ENCODE measurements at regions not wholly inside any gene's neighbourhood (a gene's known extent, or its start where the extent isn't known, plus 50 kb on each side); places are given as distances from the start of the nearest gene placed in this dataset.

- no peak overlapping the region for H3K27ac ChIP-seq (ENCODE audit: low read depth in 1 of 2, low read length in 2 of 2)
- H3K36me3 ChIP-seq (ENCODE audit: insufficient read depth, low read length): no peaks in the 10 kb centered on the region
- ChIA-PET POLR2A (no interaction called here), CTCF (no interaction called here)
- H3K36me3 Mint-ChIP-seq (ENCODE audit: low read depth): no peaks in the 10 kb centered on the region
- no peak overlapping the region for H3K4me3 ChIP-seq (ENCODE audit: low read length)
- DNase-seq (no peak), ATAC-seq (ENCODE audit: poor library complexity) (no peak)
- H3K27me3 ChIP-seq (ENCODE audit: control insufficient read depth in 1 of 2, insufficient read depth in 2 of 2, low read length in 2 of 2): no peaks in the 10 kb centered on the region
- intact Hi-C loops (cut with DNase I, micrococcal nuclease): no loop called here
- peaks cover 18 to 22% of the 10 kb centered on the region in 2 experiments for H3K9me3 ChIP-seq (ENCODE audit: control insufficient read depth in 1 of 2, insufficient read depth in 1 of 2, low read length in 2 of 2)
- TF ChIP-seq CTCF (IDR thresholded peaks at IDR 0.05): no peak
- H3K9me3 Mint-ChIP-seq: peaks cover 17% of the 10 kb centered on the region
- H3K4me1 Mint-ChIP-seq (ENCODE audit: low read depth): no peaks in the 10 kb centered on the region
- H3K27ac Mint-ChIP-seq: no peak overlapping the region
- no peaks in the 10 kb centered on the region for H3K4me1 ChIP-seq (ENCODE audit: insufficient read depth, low read length)
- no peak overlapping the region for H3K4me3 Mint-ChIP-seq
- H3K27me3 Mint-ChIP-seq: no peaks in the 10 kb centered on the region
These were observed 1055.8 kb downstream of the SLC6A15 start for GRCh38 chr12:83856803-83857202.

- Histone ChIP-seq H3K27me3 (ENCODE audit: control insufficient read depth in 1 of 2, insufficient read depth in 2 of 2, low read length in 2 of 2) (no peaks in the 10 kb centered on the region), H3K36me3 (ENCODE audit: insufficient read depth, low read length) (no peaks in the 10 kb centered on the region), H3K27ac (ENCODE audit: low read depth in 1 of 2, low read length in 2 of 2) (no peak overlapping the region), H3K4me1 (ENCODE audit: insufficient read depth, low read length) (no peaks in the 10 kb centered on the region), H3K4me3 (ENCODE audit: low read length) (no peak overlapping the region), H3K9me3 (ENCODE audit: control insufficient read depth in 1 of 2, insufficient read depth in 1 of 2, low read length in 2 of 2) (peaks cover 3% of the 10 kb centered on the region in 2 experiments)
- ATAC-seq (ENCODE audit: poor library complexity) (no peak), DNase-seq (no peak)
- TF ChIP-seq CTCF (IDR thresholded peaks at IDR 0.05): no peak
- H3K36me3 Mint-ChIP-seq (ENCODE audit: low read depth): no peaks in the 10 kb centered on the region
- no peaks in the 10 kb centered on the region for H3K4me1 Mint-ChIP-seq (ENCODE audit: low read depth)
- ChIA-PET POLR2A (no interaction called here), CTCF (no interaction called here)
- no peak overlapping the region for H3K4me3 Mint-ChIP-seq
- H3K27me3 Mint-ChIP-seq: no peaks in the 10 kb centered on the region
- peaks cover 7% of the 10 kb centered on the region for H3K9me3 Mint-ChIP-seq
- H3K27ac Mint-ChIP-seq: no peak overlapping the region
- intact Hi-C loops (cut with DNase I, micrococcal nuclease): no loop called here
These were observed 1062.1 kb downstream of the SLC6A15 start for GRCh38 chr12:83850531-83850930.

DNA sequence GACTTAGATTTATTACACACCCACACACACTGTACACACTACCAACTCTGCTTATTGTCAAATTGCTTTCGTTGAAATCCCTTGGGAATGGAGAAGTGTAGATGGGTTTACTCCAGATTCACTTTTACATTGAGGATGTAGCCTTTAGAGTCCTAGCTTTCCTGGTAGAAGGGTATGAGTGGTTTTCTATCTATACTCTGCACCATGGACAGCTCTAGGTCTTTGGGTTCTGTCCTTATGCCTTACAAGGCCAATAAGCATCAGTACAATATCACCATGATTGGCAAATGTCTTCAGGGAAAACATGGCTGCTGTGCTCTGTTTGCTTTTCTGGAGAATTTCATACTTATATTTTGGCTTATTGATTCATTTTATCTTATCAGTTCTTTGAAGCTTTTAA lies 1063.9 kb downstream of the SLC6A15 start:
- CTCF ChIA-PET: no interaction called here
- no peak overlapping the region for H3K4me3 Mint-ChIP-seq
- no peaks in the 10 kb centered on the region for H3K36me3 Mint-ChIP-seq (ENCODE audit: low read depth)
- no peaks in the 10 kb centered on the region for H3K4me1 Mint-ChIP-seq (ENCODE audit: low read depth)
- Histone ChIP-seq H3K36me3 (ENCODE audit: insufficient read depth, low read length) (no peaks in the 10 kb centered on the region), H3K9me3 (ENCODE audit: control insufficient read depth in 1 of 2, insufficient read depth in 1 of 2, low read length in 2 of 2) (no peaks in the 10 kb centered on the region), H3K4me3 (ENCODE audit: low read length) (no peak overlapping the region), H3K27me3 (ENCODE audit: control insufficient read depth in 1 of 2, insufficient read depth in 2 of 2, low read length in 2 of 2) (no peaks in the 10 kb centered on the region), H3K4me1 (ENCODE audit: insufficient read depth, low read length) (no peaks in the 10 kb centered on the region), H3K27ac (ENCODE audit: low read depth in 1 of 2, low read length in 2 of 2) (no peak overlapping the region)
- H3K9me3 Mint-ChIP-seq: peaks cover 3% of the 10 kb centered on the region
- no peak for DNase-seq
- TF ChIP-seq CTCF (IDR thresholded peaks at IDR 0.05): no peak
- POLR2A ChIA-PET: no interaction called here
- H3K27me3 Mint-ChIP-seq: no peaks in the 10 kb centered on the region
- no peak for ATAC-seq (ENCODE audit: poor library complexity)
- intact Hi-C loops (cut with DNase I, micrococcal nuclease): no loop called here
- no peak overlapping the region for H3K27ac Mint-ChIP-seq

Measured in CD4-positive, alpha-beta T cell (primary cell).